ENCODE measurements at regions not wholly inside any gene's neighbourhood (a gene's known extent, or its start where the extent isn't known, plus 50 kb on each side); places are given as distances from the start of the nearest gene placed in this dataset.
"Not testable (repeated sequence)": the region's sequence is repeated elsewhere in the genome, so short reads cannot be mapped to it uniquely, and the experiment has no call there.

- no peak for DNase-seq (ENCODE audit: low read depth)
Measured at GRCh38 chr6:121020656-121021055, 313.6 kb downstream of the TBC1D32 start.

GRCh38 chr6:121008553-121008952 is 325.7 kb downstream of the TBC1D32 start:
- no peak for DNase-seq (ENCODE audit: low read depth)

- no peak for DNase-seq (ENCODE audit: low read depth)
Measured at GRCh38 chr6:121006024-121006423, 328.3 kb downstream of the TBC1D32 start.

GRCh38 chr6:121000381-121000780 is 333.9 kb downstream of the TBC1D32 start:
- DNase-seq (ENCODE audit: low read depth) = no peak

- no peak for DNase-seq (ENCODE audit: low read depth)
Measured at GRCh38 chr6:120996340-120996739, 337.9 kb downstream of the TBC1D32 start.

GRCh38 chr6:120994573-120994967 is 339.7 kb downstream of the TBC1D32 start:
- no peak for DNase-seq (ENCODE audit: low read depth)

GRCh38 chr6:120993929-120994572 is 340.2 kb downstream of the TBC1D32 start:
- DNase-seq (ENCODE audit: low read depth) = no peak

- no peak for DNase-seq (ENCODE audit: low read depth)
Measured at GRCh38 chr6:120992257-120992656, 342.0 kb downstream of the TBC1D32 start.

GRCh38 chr6:120990866-120991265 is 343.4 kb downstream of the TBC1D32 start:
- no peak for DNase-seq (ENCODE audit: low read depth)

- DNase-seq (ENCODE audit: low read depth) = no peak
Measured at GRCh38 chr6:120981835-120982234, 352.4 kb downstream of the TBC1D32 start.

- no peak for DNase-seq (ENCODE audit: low read depth)
Measured at GRCh38 chr6:120966321-120966720, 368.0 kb downstream of the TBC1D32 start.

GRCh38 chr6:120965814-120966213 is 368.5 kb downstream of the TBC1D32 start:
- DNase-seq (ENCODE audit: low read depth) = no peak

- no peak for DNase-seq (ENCODE audit: low read depth)
Measured at GRCh38 chr6:120960761-120961160, 373.5 kb downstream of the TBC1D32 start.

- DNase-seq (ENCODE audit: low read depth) = no peak
Measured at GRCh38 chr6:120954111-120954510, 380.2 kb downstream of the TBC1D32 start.

- no peak for DNase-seq (ENCODE audit: low read depth)
Measured at GRCh38 chr6:120951258-120951657, 383.0 kb downstream of the TBC1D32 start.

GRCh38 chr6:120947111-120947510 is 387.2 kb downstream of the TBC1D32 start:
- no peak for DNase-seq (ENCODE audit: low read depth)

- DNase-seq (ENCODE audit: low read depth) = no peak
Measured at GRCh38 chr6:120945905-120946594, 388.2 kb downstream of the TBC1D32 start.

- no peak for DNase-seq (ENCODE audit: low read depth)
Measured at GRCh38 chr6:120938876-120939472, 395.3 kb downstream of the TBC1D32 start.

- no peak for DNase-seq (ENCODE audit: low read depth)
Measured at GRCh38 chr6:120938164-120938875, 396.0 kb downstream of the TBC1D32 start.

- no peak for DNase-seq (ENCODE audit: low read depth)
Measured at GRCh38 chr6:120935908-120936307, 398.4 kb downstream of the TBC1D32 start.

- DNase-seq (ENCODE audit: low read depth) = no peak
Measured at GRCh38 chr6:120935016-120935415, 399.3 kb downstream of the TBC1D32 start.

- not testable (repeated sequence) for DNase-seq (ENCODE audit: low read depth)
Measured at GRCh38 chr6:120931520-120932180, 402.6 kb downstream of the TBC1D32 start.

Data from activated T-cell treated with anti-CD3 and anti-CD28 coated beads for 48 hours (primary cell).